Suprapubic skin (tissue), 4 donors: ENCODE measurements at regions not wholly inside any gene's neighbourhood (a gene's known extent, or its start where the extent isn't known, plus 50 kb on each side); places are given as distances from the start of the nearest gene placed in this dataset.

Experiments
- EP300 ChIP-seq: sonication (generic); formaldehyde crosslinking; IDR thresholded peaks from one replicate; pipeline ENCODE4 v1.6.1; 2017; ENCODE audit warnings: antibody characterized with exemption
- POLR2A ChIP-seq, 2 donors: fragments of 450-650 bp; IDR thresholded peaks; one replicate each; pipeline ENCODE4 v1.6.1; 2017; ENCODE audit warnings: antibody characterized with exemption in 2 of 2, mild to moderate bottlenecking in 2 of 2, moderate library complexity in 2 of 2
- POLR2AphosphoS5 ChIP-seq, 3 donors: sonication (generic); formaldehyde crosslinking; IDR thresholded peaks; one replicate each; pipeline ENCODE4 v1.6.1; 2017; ENCODE audit warnings: antibody characterized with exemption in 3 of 3
- TF ChIP-seq, protein P1 (sequence below), 2 donors: fragments of 200-600 bp in 1 of 2; fragments of 450-650 bp in 1 of 2; sonication (generic) in 1 of 2; IDR thresholded peaks; one replicate each; pipeline ENCODE4 v1.5.1; 2016 to 2019; ENCODE audit warnings: antibody characterized with exemption in 2 of 2, mild to moderate bottlenecking in 1 of 2, moderate library complexity in 1 of 2

DNA sequence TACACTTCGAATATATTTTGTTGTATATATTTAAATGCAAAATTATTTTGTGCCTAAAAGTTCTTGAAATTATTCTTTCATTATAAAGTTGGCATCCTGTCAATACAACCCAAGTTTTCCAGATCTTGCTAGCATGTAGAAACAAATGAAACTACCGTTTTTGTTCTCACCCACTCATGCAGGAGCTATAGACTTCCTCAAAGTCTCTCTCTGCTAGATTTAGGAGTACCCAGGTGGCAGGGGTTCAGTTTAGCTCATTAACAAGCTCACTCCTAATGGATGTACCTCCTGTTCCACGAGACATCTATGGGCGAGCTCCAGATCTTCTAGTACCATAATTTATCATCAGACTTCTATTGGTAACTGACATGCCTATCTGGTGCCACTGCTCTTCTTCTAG, 390.2 kb upstream of the POU3F1 start:
- TF ChIP-seq, protein P1, sequence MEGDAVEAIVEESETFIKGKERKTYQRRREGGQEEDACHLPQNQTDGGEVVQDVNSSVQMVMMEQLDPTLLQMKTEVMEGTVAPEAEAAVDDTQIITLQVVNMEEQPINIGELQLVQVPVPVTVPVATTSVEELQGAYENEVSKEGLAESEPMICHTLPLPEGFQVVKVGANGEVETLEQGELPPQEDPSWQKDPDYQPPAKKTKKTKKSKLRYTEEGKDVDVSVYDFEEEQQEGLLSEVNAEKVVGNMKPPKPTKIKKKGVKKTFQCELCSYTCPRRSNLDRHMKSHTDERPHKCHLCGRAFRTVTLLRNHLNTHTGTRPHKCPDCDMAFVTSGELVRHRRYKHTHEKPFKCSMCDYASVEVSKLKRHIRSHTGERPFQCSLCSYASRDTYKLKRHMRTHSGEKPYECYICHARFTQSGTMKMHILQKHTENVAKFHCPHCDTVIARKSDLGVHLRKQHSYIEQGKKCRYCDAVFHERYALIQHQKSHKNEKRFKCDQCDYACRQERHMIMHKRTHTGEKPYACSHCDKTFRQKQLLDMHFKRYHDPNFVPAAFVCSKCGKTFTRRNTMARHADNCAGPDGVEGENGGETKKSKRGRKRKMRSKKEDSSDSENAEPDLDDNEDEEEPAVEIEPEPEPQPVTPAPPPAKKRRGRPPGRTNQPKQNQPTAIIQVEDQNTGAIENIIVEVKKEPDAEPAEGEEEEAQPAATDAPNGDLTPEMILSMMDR (IDR thresholded peaks at IDR 0.05), result no peak
- no peak for TF ChIP-seq POLR2A (IDR thresholded peaks at IDR 0.05)
- TF ChIP-seq EP300, result no peak
- TF ChIP-seq POLR2AphosphoS5 (IDR thresholded peaks at IDR 0.05), result no peak
